ENCODE measurements at regions not wholly inside any gene's neighbourhood (a gene's known extent, or its start where the extent isn't known, plus 50 kb on each side); places are given as distances from the start of the nearest gene placed in this dataset.

DNA sequence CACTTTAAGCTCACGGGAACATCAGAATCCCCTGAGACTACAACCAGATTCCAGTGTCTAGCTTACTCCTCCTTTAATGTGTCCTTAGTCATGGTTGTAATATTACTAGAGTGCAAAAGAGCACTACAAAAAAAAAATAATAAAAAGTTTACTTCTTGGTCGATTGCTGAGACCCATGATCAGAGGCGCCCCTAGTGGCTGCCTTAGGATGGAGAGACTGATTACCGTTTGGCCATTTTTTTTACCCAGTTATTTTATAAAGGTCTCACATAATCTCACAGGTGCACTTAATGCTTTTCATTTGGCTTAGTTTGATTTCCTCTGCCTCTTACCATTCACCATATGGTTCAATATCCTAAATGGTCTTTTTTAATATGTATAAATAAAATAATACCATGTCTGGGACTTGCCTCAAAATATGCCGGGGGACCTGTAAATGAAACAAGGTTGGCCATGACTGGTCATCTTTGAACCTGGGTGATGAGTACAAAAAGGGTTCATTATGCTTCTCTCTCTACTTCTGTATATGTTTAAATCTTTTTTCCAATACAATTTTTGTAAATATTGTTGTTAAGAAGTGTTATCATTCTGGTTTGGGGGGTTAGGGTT, 331.5 kb upstream of the NFE2L3 start:
- intact Hi-C loops (cut with DNase I), result no loop called here
- Histone ChIP-seq H3K36me3 (no peaks in the 10 kb centered on the region), H3K27ac (no peak overlapping the region), H3K9me3 (no peaks in the 10 kb centered on the region), H3K4me1 (no peaks in the 10 kb centered on the region), H3K27me3 (ENCODE audit: low read depth) (no peaks in the 10 kb centered on the region), H3K4me3 (no peak overlapping the region)
- TF ChIP-seq, protein P1, sequence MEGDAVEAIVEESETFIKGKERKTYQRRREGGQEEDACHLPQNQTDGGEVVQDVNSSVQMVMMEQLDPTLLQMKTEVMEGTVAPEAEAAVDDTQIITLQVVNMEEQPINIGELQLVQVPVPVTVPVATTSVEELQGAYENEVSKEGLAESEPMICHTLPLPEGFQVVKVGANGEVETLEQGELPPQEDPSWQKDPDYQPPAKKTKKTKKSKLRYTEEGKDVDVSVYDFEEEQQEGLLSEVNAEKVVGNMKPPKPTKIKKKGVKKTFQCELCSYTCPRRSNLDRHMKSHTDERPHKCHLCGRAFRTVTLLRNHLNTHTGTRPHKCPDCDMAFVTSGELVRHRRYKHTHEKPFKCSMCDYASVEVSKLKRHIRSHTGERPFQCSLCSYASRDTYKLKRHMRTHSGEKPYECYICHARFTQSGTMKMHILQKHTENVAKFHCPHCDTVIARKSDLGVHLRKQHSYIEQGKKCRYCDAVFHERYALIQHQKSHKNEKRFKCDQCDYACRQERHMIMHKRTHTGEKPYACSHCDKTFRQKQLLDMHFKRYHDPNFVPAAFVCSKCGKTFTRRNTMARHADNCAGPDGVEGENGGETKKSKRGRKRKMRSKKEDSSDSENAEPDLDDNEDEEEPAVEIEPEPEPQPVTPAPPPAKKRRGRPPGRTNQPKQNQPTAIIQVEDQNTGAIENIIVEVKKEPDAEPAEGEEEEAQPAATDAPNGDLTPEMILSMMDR (IDR thresholded peaks at IDR 0.05), result peak; percentile 22
- DNase-seq (no peak), ATAC-seq (no peak)

GRCh38 chr7:25821225-25821624, 330.8 kb upstream of the NFE2L3 start:
- H3K9me3 ChIP-seq, result no peaks in the 10 kb centered on the region
- H3K4me1 ChIP-seq, result no peaks in the 10 kb centered on the region
- no peak overlapping the region for H3K27ac ChIP-seq
- no peak for DNase-seq
- no peak for ATAC-seq
- intact Hi-C loops (cut with DNase I), result no loop called here
- H3K4me3 ChIP-seq, result no peak overlapping the region
- TF ChIP-seq, protein P1 (IDR thresholded peaks at IDR 0.05), result no peak
- H3K27me3 ChIP-seq (ENCODE audit: low read depth), result no peaks in the 10 kb centered on the region
- H3K36me3 ChIP-seq, result no peaks in the 10 kb centered on the region

- H3K4me3 ChIP-seq, result no peak overlapping the region
- no peaks in the 10 kb centered on the region for H3K27me3 ChIP-seq (ENCODE audit: low read depth)
- TF ChIP-seq, protein P1 (IDR thresholded peaks at IDR 0.05), result no peak
- no peak for DNase-seq
- intact Hi-C loops (cut with DNase I), result no loop called here
- no peaks in the 10 kb centered on the region for H3K36me3 ChIP-seq
- H3K9me3 ChIP-seq, result no peaks in the 10 kb centered on the region
- H3K27ac ChIP-seq, result no peak overlapping the region
- H3K4me1 ChIP-seq, result no peaks in the 10 kb centered on the region
- no peak for ATAC-seq
Observed at GRCh38 chr7:25822823-25823222, 329.2 kb upstream of the NFE2L3 start.

DNA sequence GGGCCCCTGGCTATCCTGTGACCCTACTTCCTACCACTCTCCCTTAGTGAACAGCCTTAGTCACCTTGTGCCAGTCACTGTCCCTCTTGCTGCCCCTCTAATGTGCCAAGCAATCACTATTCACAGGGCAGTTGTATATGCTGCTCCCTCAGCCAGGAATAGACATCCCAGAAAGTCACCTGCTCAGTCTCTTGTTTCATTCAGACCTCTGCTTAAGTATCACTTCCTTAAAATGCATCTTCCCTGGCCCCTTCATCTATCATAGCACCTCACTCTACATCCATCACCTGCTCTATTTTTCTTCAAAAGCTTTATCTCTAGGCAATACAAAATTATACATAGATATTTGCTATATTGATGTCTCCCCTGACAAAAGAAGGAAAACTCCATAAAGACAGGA, 328.4 kb upstream of the NFE2L3 start:
- ATAC-seq, result no peak
- DNase-seq, result no peak
- H3K4me1 ChIP-seq, result no peaks in the 10 kb centered on the region
- intact Hi-C loops (cut with DNase I), result no loop called here
- TF ChIP-seq, protein P1 (IDR thresholded peaks at IDR 0.05), result no peak
- H3K36me3 ChIP-seq, result no peaks in the 10 kb centered on the region
- H3K4me3 ChIP-seq, result no peak overlapping the region
- no peaks in the 10 kb centered on the region for H3K9me3 ChIP-seq
- H3K27me3 ChIP-seq (ENCODE audit: low read depth), result no peaks in the 10 kb centered on the region
- H3K27ac ChIP-seq, result no peak overlapping the region

GRCh38 chr7:25828468-25828867, 323.5 kb upstream of the NFE2L3 start:
- H3K4me3 ChIP-seq, result no peak overlapping the region
- ATAC-seq, result no peak
- H3K27ac ChIP-seq, result no peak overlapping the region
- DNase-seq, result no peak
- no peaks in the 10 kb centered on the region for H3K36me3 ChIP-seq
- TF ChIP-seq, protein P1 (IDR thresholded peaks at IDR 0.05), result no peak
- no peaks in the 10 kb centered on the region for H3K4me1 ChIP-seq
- intact Hi-C loops (cut with DNase I), result no loop called here
- H3K9me3 ChIP-seq, result no peaks in the 10 kb centered on the region
- no peaks in the 10 kb centered on the region for H3K27me3 ChIP-seq (ENCODE audit: low read depth)

All from lower lobe of right lung (tissue), 2 donors.